Activated B cell treated with CpG ODN at 0.5 μM for 24 hours (primary cell): ENCODE measurements at regions not wholly inside any gene's neighbourhood (a gene's known extent, or its start where the extent isn't known, plus 50 kb on each side); places are given as distances from the start of the nearest gene placed in this dataset.

Source experiments
- ATAC-seq: fragments of 200-7000 bp; cut with Tn5 transposase; one replicate; pipeline ENCODE4 v1.10.0; 2021; ENCODE audit warnings: low read depth, mild to moderate bottlenecking, moderate library complexity
- CTCF ChIA-PET: fragments of 350-600 bp; sonication (Branson Sonifier 250); formaldehyde crosslinking; loops from one replicate; lab custom pipeline; 2021; ENCODE audit warnings: antibody characterized with exemption; lab: Charles Lee
- POLR2A ChIA-PET: fragments of 350-600 bp; sonication (Branson Sonifier 250); formaldehyde crosslinking; loops from one replicate; lab custom pipeline; 2021; ENCODE audit warnings: antibody characterized with exemption; lab: Charles Lee
- DNase-seq: peaks from one replicate; pipeline ENCODE4 v3.0.0; 2022
- H3K27ac Mint-ChIP-seq: one replicate; pipeline ENCODE4 v1.8.0; 2020; ENCODE audit warnings: mixed read lengths
- H3K27me3 Mint-ChIP-seq: one replicate; pipeline ENCODE4 v1.8.0; 2021; ENCODE audit warnings: mixed read lengths
- H3K36me3 Mint-ChIP-seq: one replicate; pipeline ENCODE4 v1.8.0; 2021; ENCODE audit warnings: low read depth, mixed read lengths
- H3K4me1 Mint-ChIP-seq: one replicate; pipeline ENCODE4 v1.8.0; 2021; ENCODE audit warnings: mixed read lengths
- H3K4me3 Mint-ChIP-seq: one replicate; pipeline ENCODE4 v1.8.0; 2020; ENCODE audit warnings: mild to moderate bottlenecking, mixed read lengths
- H3K9me3 Mint-ChIP-seq: one replicate; pipeline ENCODE4 v1.8.0; 2020; ENCODE audit warnings: mixed read lengths
- CTCF ChIP-seq: fragments of 200-600 bp; IDR thresholded peaks from one replicate; pipeline ENCODE4 v1.8.0; 2022; ENCODE audit warnings: antibody characterized with exemption, mild to moderate bottlenecking
- intact Hi-C: fragments of 100-400 bp; cut with micrococcal nuclease; formaldehyde crosslinking; loops from one replicate; pipeline ENCODE4 v1.15.1; 2024

- no peak for TF ChIP-seq CTCF
- Mint-ChIP-seq H3K4me3 (no peak overlapping the region), H3K27ac (no peak overlapping the region), H3K4me1 (no peaks in the 10 kb centered on the region), H3K27me3 (peaks cover 2% of the 10 kb centered on the region), H3K9me3 (no peaks in the 10 kb centered on the region), H3K36me3 (no peaks in the 10 kb centered on the region)
- ATAC-seq (no peak), DNase-seq (no peak)
- ChIA-PET POLR2A (no interaction called here), CTCF (no interaction called here)
- intact Hi-C loops: no loop called here
Observed at GRCh38 chr6:71446470-71446869, 157.9 kb downstream of the OGFRL1 start.

GRCh38 chr6:71452697-71453370 lies 164.2 kb downstream of the OGFRL1 start:
- ATAC-seq (no peak), DNase-seq (no peak)
- H3K36me3 Mint-ChIP-seq: no peaks in the 10 kb centered on the region
- TF ChIP-seq CTCF: no peak
- intact Hi-C loops: no loop called here
- ChIA-PET POLR2A (no interaction called here), CTCF (no interaction called here)
- H3K9me3 Mint-ChIP-seq: no peaks in the 10 kb centered on the region
- no peaks in the 10 kb centered on the region for H3K4me1 Mint-ChIP-seq
- H3K27ac Mint-ChIP-seq: no peak overlapping the region
- H3K4me3 Mint-ChIP-seq: no peak overlapping the region
- peaks cover 2% of the 10 kb centered on the region for H3K27me3 Mint-ChIP-seq

DNA sequence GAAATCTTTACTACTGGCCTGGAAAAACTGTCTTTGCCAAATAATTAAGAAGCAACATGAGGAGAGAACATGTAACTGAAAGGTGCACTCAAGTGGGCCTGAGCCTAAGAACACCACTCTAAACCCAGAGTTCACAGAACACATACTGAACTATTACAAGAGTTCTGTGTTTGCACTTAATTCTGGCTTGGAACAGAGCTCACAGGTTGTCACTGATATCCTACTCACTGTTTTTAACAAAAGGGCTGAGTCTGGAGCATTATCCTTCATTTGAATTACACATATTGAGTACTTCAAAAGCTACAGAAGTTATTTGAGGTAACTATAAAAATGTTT lies 164.7 kb downstream of the OGFRL1 start:
- peaks cover 2% of the 10 kb centered on the region for H3K27me3 Mint-ChIP-seq
- intact Hi-C loops: no loop called here
- no peaks in the 10 kb centered on the region for H3K9me3 Mint-ChIP-seq
- H3K27ac Mint-ChIP-seq: no peak overlapping the region
- H3K36me3 Mint-ChIP-seq: no peaks in the 10 kb centered on the region
- ATAC-seq: no peak
- ChIA-PET POLR2A (no interaction called here), CTCF (no interaction called here)
- no peak for TF ChIP-seq CTCF
- DNase-seq: no peak
- H3K4me1 Mint-ChIP-seq: no peaks in the 10 kb centered on the region
- no peak overlapping the region for H3K4me3 Mint-ChIP-seq

GRCh38 chr6:71454056-71454455 lies 165.4 kb downstream of the OGFRL1 start:
- no peak for TF ChIP-seq CTCF
- Mint-ChIP-seq H3K4me1 (peaks cover 5% of the 10 kb centered on the region), H3K27me3 (peaks cover 2% of the 10 kb centered on the region), H3K27ac (no peak overlapping the region), H3K9me3 (no peaks in the 10 kb centered on the region), H3K4me3 (no peak overlapping the region), H3K36me3 (no peaks in the 10 kb centered on the region)
- CTCF ChIA-PET: no interaction called here
- DNase-seq (no peak), ATAC-seq (no peak)
- POLR2A ChIA-PET: no interaction called here
- intact Hi-C loops: no loop called here

- CTCF ChIA-PET: no interaction called here
Observed at GRCh38 chr6:71457929-71458328, 169.3 kb downstream of the OGFRL1 start.

More at GRCh38 chr6:71457929-71458328, 169.3 kb downstream of the OGFRL1 start:
- POLR2A ChIA-PET: no interaction called here
- Mint-ChIP-seq H3K4me3 (no peak overlapping the region), H3K4me1 (peaks cover 11% of the 10 kb centered on the region), H3K36me3 (no peaks in the 10 kb centered on the region), H3K9me3 (peaks cover 1% of the 10 kb centered on the region), H3K27ac (no peak overlapping the region), H3K27me3 (peaks cover 2% of the 10 kb centered on the region)
- intact Hi-C loops: no loop called here
- no peak for ATAC-seq
- no peak for DNase-seq
- no peak for TF ChIP-seq CTCF
